ENCODE measurements at regions not wholly inside any gene's neighbourhood (a gene's known extent, or its start where the extent isn't known, plus 50 kb on each side); places are given as distances from the start of the nearest gene placed in this dataset.
"Not testable (repeated sequence)": the region's sequence is repeated elsewhere in the genome, so short reads cannot be mapped to it uniquely, and the experiment has no call there.

DNA sequence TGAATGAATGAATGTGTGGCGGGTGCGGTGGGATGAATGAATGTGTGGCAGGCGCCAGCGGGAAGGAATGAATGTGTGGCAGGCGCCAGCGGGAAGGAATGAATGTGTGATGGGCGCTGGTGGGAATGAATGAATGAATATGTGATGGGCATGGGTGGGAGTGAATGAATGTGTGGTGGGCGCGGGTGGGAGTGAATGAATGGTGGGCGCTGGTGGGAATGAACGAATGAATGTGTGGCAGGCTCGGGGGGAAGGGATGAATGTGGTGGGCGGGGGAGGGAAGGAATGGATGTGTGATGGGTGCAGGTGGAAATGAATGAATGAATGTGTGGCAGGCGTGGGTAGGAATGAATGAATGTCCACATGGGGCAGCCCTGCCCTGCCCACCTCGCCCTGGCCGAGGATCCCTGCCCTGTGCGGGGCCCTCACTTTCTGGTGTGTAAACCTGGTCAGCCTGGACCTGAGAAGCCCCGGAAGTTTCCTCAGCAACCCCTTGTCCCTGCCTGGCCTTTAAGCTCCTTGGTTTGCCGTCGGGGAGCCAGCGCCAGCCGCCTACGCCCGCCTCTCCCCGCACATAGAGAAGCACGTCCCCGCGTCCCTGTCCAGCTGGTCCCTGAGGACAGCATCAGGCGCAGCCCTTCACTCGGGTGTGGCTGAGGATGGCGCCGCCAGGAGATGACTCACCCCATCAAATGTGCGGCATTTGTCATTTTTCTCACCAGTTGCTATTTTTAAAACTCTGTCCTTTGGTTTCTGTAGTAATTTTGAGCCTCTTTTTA is 112.8 kb upstream of the LRPAP1 start:
- Histone ChIP-seq H3K36me3 (replicated peaks; ENCODE audit: control insufficient read depth, insufficient read depth, low read length) (no peaks in the 10 kb centered on the region), H3K4me3 (ENCODE audit: insufficient read depth, low read depth, low read length) (no peak overlapping the region), H3K27me3 (ENCODE audit: control insufficient read depth, insufficient read depth, low read length) (no peaks in the 10 kb centered on the region; the same call in 1 of the 2 replicates)
- DNase-seq: no peak

DNA sequence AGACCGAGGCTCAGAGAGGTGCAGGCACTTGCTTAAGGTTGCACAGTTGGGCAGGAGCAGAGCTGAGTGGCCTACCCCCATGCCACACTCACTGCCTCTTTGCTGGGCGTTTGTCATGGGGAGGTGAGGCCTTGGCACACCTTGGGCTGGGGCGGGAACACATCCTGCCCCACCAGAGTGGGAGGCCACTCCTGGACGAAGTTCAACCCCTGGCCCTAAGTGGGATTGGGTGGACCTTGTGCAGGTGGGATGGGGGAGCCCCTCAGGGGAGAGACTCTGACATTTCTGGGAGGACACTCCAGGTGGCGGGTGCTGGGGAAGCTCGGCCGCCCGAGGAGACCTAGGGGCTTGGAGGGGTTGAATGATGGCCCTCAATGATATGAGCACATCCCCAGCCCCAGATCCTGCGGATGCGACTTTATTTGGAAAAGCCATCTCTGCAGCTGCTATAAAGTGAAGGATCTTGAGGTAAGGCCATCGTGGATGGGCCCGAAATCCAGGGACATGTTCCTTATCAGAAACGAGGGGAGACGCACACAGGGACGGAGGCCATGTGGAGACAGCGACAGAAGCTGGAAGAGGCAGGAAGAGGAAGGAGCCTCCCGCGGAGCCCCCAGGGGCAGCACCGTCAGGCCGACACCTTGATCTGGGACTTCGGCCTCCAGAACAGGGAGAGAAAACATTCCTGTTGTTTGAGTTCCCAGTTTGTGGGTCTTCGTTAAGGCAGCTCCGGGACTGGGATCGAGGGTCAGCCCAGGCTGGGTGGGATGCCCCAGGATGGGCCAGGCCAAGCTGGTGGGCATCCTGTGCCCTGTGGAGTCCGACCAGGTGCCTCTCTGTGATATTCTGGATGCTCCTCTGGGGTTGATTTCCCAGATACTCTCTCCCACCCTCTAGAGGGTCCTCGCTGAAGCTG is 111.6 kb upstream of the LRPAP1 start:
- DNase-seq: no peak
- no peak overlapping the region for H3K4me3 ChIP-seq (ENCODE audit: insufficient read depth, low read depth, low read length)
- H3K36me3 ChIP-seq (replicated peaks; ENCODE audit: control insufficient read depth, insufficient read depth, low read length): no peaks in the 10 kb centered on the region
- no peaks in the 10 kb centered on the region; the same call in 1 of the 2 replicates for H3K27me3 ChIP-seq (ENCODE audit: control insufficient read depth, insufficient read depth, low read length)

DNA sequence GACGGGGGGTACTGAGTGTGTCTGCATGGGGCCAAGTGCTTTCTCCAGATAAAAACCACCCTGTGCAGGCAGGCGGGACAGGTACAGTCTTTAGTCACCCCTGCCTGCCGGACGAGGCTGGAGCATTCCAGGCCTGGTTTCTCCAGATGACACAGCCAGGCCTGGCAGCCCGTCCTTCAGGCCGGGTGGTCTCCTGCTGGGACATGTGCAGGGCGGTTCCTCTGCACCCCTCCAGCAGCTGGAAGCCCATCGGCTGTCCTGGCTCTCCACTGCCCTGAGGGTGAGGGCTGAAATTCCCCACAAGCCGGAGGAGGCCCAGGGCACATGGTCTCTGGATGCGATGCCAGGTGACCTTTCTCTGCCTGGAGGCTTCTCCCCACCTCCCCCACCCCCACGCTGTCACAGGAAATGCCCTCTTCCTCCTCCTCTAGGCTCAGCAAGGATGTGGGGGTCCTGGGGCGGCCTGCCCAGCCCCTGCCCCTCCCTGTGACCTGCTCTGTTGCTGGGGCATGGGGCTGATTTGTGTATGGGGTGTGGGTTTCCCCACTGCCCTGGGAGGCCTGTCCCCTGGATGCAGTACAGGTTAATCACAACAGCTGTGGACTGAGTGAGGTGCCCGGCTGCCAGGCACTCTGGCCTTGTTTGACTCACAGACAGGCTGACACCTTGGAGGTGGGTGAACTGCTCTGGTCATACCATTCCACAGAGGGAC is 110.7 kb upstream of the LRPAP1 start:
- no peak for DNase-seq
- Histone ChIP-seq H3K4me3 (ENCODE audit: insufficient read depth, low read depth, low read length) (no peak overlapping the region), H3K36me3 (replicated peaks; ENCODE audit: control insufficient read depth, insufficient read depth, low read length) (no peaks in the 10 kb centered on the region), H3K27me3 (ENCODE audit: control insufficient read depth, insufficient read depth, low read length) (no peaks in the 10 kb centered on the region; the same call in 1 of the 2 replicates)

DNA sequence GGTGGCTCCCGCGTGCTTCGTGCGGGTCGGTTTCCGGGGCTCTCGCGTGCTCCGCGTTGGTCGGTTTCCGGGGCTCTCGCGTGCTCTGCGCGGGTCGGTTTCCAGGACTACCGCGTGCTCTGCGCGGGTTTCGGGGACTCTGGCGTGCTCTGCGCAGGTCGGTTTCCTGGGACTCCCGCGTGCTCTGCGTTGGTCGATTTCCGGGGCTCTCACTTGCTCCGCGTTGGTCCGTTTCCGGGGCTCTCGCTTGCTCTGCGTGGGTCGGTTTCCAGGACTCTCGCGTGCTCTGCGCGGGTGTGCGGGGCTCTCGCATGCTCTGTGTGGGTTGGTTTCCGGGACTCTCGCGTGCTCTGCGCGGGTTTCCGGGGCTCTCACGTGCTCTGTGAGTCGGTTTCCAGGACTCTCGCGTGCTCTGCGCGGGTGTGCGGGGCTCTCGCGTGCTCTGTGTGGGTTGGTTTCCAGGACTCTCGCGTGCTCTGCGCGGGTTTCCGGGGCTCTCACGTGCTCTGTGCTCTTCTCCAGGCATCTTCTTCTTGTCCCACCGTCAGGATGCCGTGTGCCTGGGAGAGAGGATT is 109.9 kb upstream of the LRPAP1 start:
- H3K36me3 ChIP-seq (replicated peaks; ENCODE audit: control insufficient read depth, insufficient read depth, low read length): no peaks in the 10 kb centered on the region
- no peaks in the 10 kb centered on the region; the same call in 1 of the 2 replicates for H3K27me3 ChIP-seq (ENCODE audit: control insufficient read depth, insufficient read depth, low read length)
- H3K4me3 ChIP-seq (ENCODE audit: insufficient read depth, low read depth, low read length): no peak overlapping the region
- DNase-seq: no peak

DNA sequence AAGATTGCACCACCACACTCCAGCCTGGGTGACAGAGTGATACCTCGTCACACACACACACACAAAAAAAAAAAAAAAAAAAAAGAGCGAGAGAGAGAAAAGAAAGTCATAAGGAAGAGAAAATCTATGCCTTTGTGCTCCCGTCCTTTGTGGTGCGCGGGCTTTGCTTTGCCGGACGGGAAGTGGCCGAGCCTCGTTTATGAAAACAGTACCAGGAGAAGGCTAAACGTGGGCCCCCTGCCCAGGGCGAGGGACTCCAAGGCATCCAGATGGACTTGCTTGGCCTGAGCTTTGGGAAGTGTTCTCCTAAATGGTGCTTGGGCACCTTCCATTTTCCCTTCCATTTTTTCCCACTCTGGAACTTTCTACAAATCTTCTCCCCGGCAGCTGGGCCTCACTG is 109.3 kb upstream of the LRPAP1 start:
- no peak for DNase-seq
- Histone ChIP-seq H3K36me3 (replicated peaks; ENCODE audit: control insufficient read depth, insufficient read depth, low read length) (no peaks in the 10 kb centered on the region), H3K4me3 (ENCODE audit: insufficient read depth, low read depth, low read length) (no peak overlapping the region), H3K27me3 (ENCODE audit: control insufficient read depth, insufficient read depth, low read length) (no peaks in the 10 kb centered on the region; the same call in 1 of the 2 replicates)

DNA sequence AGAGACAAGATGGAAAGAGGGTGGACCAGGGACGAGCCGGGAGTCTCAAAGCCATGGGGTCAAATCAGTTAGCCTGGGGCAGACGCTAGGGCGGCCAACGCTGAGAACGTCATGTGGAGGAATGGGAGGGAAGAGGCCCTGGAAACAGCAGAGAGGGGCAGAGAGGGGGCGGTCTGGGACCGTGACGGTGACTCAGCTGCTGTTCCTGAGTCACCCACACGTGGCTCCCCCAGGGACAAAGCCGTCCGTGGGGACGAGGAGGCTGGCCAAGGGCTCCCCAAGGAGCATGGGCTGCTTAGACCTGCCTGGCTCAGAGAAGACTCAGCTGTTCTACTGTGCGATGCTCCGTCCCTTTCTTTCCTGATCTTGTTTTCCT is 108.4 kb upstream of the LRPAP1 start:
- Histone ChIP-seq H3K27me3 (ENCODE audit: control insufficient read depth, insufficient read depth, low read length) (no peaks in the 10 kb centered on the region; the same call in 1 of the 2 replicates), H3K4me3 (ENCODE audit: insufficient read depth, low read depth, low read length) (no peak overlapping the region), H3K36me3 (replicated peaks; ENCODE audit: control insufficient read depth, insufficient read depth, low read length) (no peaks in the 10 kb centered on the region)
- no peak for DNase-seq

DNA sequence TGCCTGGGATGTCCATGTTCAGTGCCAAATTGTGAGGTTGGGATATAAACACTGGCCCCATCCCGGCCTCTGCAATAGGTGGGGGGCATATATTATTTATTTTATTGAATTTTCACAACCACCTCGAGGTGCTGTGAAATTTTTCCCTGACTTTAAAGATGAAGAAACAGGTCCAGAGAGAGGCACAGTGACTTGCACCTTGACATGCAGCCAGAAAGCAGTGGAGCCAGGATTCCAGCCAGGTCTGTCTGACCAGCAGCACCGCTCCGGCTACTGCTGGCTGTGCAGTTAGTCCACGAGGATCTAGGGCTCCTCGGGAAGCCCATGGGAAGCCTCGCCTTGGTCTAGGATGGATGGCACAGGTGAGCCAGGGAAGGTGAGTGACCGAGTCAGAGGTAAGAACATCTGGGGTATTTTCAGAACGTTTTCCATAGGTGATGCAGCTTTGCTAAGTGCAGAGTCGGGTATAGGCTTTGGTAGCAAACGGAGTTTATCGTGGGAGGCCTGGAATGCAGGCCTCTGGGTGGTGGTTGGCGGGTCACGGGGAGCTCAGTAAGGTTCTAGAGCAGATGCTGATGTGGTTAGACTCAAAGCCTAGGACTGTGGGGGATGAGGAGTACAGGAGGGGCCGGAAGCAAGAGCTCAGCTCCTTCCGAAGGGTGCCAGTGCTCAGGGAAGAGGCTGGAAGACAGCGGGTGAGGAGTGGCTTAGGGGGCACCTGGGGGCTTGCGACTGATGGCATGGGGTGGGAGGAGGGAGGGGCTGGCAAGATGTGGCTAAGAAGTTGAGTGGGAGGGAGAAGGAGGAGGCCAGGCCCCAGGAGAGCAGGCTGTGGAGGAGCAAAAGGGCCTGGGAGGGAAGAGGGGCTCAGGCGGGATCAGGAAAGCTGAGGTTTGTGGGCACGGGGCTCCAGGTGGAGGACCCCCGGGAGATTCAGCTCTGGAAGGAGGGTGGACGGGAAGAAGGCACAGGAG is 107.7 kb upstream of the LRPAP1 start:
- Histone ChIP-seq H3K36me3 (replicated peaks; ENCODE audit: control insufficient read depth, insufficient read depth, low read length) (no peaks in the 10 kb centered on the region), H3K27me3 (ENCODE audit: control insufficient read depth, insufficient read depth, low read length) (no peaks in the 10 kb centered on the region; the same call in 1 of the 2 replicates), H3K4me3 (ENCODE audit: insufficient read depth, low read depth, low read length) (no peak overlapping the region)
- DNase-seq: no peak

DNA sequence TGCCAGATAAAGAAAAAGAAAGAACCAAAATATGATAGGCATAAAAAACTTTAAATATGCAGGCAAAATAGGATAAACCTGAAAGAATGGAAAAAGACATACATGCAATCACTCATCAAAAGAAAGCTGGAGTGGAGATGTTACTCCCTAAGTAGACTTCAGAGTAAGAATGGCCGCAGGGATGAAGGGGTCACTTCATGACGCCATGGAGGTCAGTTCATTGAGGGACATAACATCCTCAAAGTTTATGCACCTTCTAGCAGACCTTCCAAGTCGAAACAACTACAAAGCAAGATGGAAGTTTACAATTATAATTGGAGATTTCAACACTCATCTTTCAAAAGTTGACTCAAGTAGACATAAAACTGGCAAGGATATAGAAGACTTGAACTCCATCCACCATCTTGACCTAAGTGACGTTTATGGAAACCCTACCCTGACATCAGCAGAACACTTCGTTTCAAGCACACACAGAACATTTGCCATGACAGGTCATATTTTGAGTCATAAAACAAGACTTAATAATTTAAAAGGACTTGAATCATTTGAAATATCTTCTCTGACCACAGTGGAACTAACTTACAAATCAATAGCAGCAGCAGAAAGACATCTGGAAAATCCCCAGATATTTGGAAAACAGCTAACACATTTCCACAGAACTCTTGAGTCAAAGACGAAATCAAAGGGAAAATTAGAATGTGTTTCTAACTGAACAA is 106.0 kb upstream of the LRPAP1 start:
- Histone ChIP-seq H3K27me3 (ENCODE audit: control insufficient read depth, insufficient read depth, low read length) (no peaks in the 10 kb centered on the region; the same call in 1 of the 2 replicates), H3K36me3 (replicated peaks; ENCODE audit: control insufficient read depth, insufficient read depth, low read length) (no peaks in the 10 kb centered on the region)
- DNase-seq: no peak

DNA sequence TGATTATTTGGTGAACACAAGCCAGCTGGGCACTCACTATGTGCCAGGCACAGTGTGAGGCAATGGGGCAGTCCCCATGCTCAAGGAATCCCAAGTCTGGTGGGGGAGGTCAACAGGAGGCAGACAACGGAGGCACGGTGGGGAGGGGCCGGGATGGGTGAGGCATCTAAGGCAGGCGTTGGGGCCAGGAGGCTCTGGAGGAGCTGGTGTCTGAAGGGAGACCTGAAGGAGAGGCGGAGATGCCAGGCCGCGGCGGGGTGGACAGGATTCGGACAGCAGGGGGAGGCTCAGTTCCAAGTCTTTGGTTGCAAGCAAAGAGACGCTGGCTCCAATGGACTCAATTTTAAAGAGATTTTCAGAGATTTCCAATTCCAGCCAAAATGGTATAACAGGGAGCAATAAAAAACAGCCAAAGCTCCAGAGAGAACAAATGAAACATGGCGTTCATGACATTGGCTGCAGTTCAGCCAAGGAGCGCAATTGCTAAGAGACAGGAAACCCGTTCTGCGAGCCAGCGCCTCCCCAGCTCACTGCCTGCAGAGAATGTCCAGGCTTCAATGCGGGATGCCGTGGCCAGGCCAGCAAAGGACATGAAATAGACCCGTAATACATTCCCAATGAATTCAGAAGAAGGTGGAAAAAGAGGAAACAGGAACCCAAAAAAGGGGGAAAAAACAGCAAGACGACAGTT is 105.2 kb upstream of the LRPAP1 start:
- Histone ChIP-seq H3K36me3 (replicated peaks; ENCODE audit: control insufficient read depth, insufficient read depth, low read length) (no peaks in the 10 kb centered on the region), H3K4me3 (ENCODE audit: insufficient read depth, low read depth, low read length) (no peak overlapping the region), H3K27me3 (ENCODE audit: control insufficient read depth, insufficient read depth, low read length) (no peaks in the 10 kb centered on the region; the same call in 1 of the 2 replicates)
- peak; percentile 41 for DNase-seq

More for the DNA sequence above, 106.0 kb upstream of the LRPAP1 start:
- H3K4me3 ChIP-seq (ENCODE audit: insufficient read depth, low read depth, low read length): no peak overlapping the region

DNA sequence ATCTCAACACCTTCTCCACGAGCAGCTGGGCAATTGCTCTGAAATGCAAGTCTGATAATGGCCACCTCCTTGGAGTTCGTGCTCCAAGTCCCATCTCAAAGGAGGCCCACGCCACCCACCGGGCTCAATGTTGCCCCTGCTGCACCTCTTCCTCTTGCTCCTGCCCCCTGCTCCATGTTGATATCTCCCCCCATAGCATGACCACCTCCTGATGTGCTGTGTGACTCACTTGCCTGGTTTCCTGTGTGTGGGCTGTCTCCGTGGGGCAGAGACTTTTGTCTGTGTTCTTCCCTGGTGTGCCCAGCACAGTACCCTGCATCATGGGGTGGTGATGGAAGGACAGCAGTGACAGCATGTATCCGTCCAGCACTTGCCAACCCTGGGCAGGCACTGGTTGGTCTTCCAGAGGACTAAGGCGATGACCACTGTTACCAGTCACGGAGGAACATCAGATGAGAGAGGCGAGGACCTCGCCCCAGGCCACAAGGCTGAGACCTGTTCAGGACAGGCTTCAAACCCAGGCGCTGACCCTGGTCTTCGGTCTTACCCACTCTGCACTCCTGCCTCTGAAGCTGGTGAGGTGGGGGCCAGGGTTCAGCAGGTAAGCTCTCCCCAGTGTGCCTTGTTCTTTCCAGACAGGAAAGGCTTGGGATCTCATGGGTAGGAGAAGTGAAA is 104.6 kb upstream of the LRPAP1 start:
- no peak for DNase-seq
- no peaks in the 10 kb centered on the region; the same call in 1 of the 2 replicates for H3K27me3 ChIP-seq (ENCODE audit: control insufficient read depth, insufficient read depth, low read length)
- H3K4me3 ChIP-seq (ENCODE audit: insufficient read depth, low read depth, low read length): no peak overlapping the region
- no peaks in the 10 kb centered on the region for H3K36me3 ChIP-seq (replicated peaks; ENCODE audit: control insufficient read depth, insufficient read depth, low read length)

DNA sequence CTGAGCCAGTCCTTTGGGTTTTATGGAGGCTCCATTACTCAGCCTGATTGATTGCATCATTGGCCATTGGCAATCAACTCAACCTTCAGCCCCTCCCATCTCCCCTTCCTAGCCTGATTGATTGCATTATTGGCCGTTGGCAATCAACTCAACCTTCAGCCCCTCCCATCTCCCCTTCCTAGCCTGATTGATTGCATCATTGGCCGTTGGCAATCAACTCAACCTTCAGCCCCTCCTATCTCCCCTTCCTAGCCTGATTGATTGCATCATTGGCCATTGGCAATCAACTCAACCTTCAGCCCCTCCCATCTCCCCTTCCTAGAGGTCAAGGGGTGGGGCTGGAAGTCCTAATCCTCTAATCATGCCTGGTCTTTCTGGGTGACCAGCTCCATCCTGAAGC is 103.8 kb upstream of the LRPAP1 start:
- H3K36me3 ChIP-seq (replicated peaks; ENCODE audit: control insufficient read depth, insufficient read depth, low read length); DNase-seq; H3K4me3 ChIP-seq (ENCODE audit: insufficient read depth, low read depth, low read length): not testable (repeated sequence)

More for the DNA sequence above, 103.8 kb upstream of the LRPAP1 start:
- not testable (repeated sequence) for H3K27me3 ChIP-seq (ENCODE audit: control insufficient read depth, insufficient read depth, low read length)
